Stimulated activated naive CD8-positive, alpha-beta T cell treated with anti-CD3 and anti-CD28 coated beads, Interleukin-15, amount 100 ng/mL, for 72 hours (primary cell): ENCODE measurements at regions not wholly inside any gene's neighbourhood (a gene's known extent, or its start where the extent isn't known, plus 50 kb on each side); places are given as distances from the start of the nearest gene placed in this dataset.
"Not testable (repeated sequence)": the region's sequence is repeated elsewhere in the genome, so short reads cannot be mapped to it uniquely, and the experiment has no call there.

Experiments used
- ATAC-seq: fragments of 150-1000 bp; cut with Tn5 transposase; 2 replicates; pipeline ENCODE4 v1.10.0; 2021; ENCODE audit warnings: mild to moderate bottlenecking, moderate library complexity
- DNase-seq, 2 donors: peaks; one replicate each; pipeline ENCODE4 v3.0.0; 2021 to 2022
- H3K27ac Mint-ChIP-seq, 2 donors: one replicate each; pipeline ENCODE4 v1.8.0; 2022; ENCODE audit warnings: mild to moderate bottlenecking in 2 of 2, mixed read lengths in 2 of 2, moderate library complexity in 2 of 2
- H3K27me3 Mint-ChIP-seq: one replicate; pipeline ENCODE4 v1.8.0; 2022; ENCODE audit warnings: mixed read lengths
- H3K4me1 Mint-ChIP-seq: one replicate; pipeline ENCODE4 v1.8.0; 2022; ENCODE audit warnings: mild to moderate bottlenecking, mixed read lengths
- H3K4me3 Mint-ChIP-seq, 2 donors: one replicate each; pipeline ENCODE4 v1.8.0; 2022; ENCODE audit warnings: mild to moderate bottlenecking in 2 of 2, mixed read lengths in 2 of 2, moderate library complexity in 1 of 2
- H3K9me3 Mint-ChIP-seq, 2 donors: one replicate each; pipeline ENCODE4 v1.8.0; 2022; ENCODE audit warnings: mixed read lengths in 2 of 2

- H3K9me3 Mint-ChIP-seq = no peaks in the 10 kb centered on the region
- no peak overlapping the region for H3K27ac Mint-ChIP-seq
- no peak overlapping the region for H3K4me3 Mint-ChIP-seq
- peaks cover 8% of the 10 kb centered on the region for H3K27me3 Mint-ChIP-seq
- no peak for ATAC-seq
- H3K4me1 Mint-ChIP-seq = no peaks in the 10 kb centered on the region
- no peak for DNase-seq
Observed at GRCh38 chr4:25981749-25982148, 67.7 kb downstream of the SMIM20 start.

GRCh38 chr4:25982962-25983361 lies 68.9 kb downstream of the SMIM20 start:
- Mint-ChIP-seq H3K9me3 (no peaks in the 10 kb centered on the region), H3K4me3 (no peak overlapping the region), H3K27me3 (peaks cover 8% of the 10 kb centered on the region), H3K27ac (no peak overlapping the region), H3K4me1 (peaks cover 3% of the 10 kb centered on the region)
- ATAC-seq (no peak), DNase-seq (no peak)

- ATAC-seq (no peak), DNase-seq (no peak)
- peaks cover 12% of the 10 kb centered on the region for H3K4me1 Mint-ChIP-seq
- no peak overlapping the region for H3K4me3 Mint-ChIP-seq
- no peaks in the 10 kb centered on the region for H3K9me3 Mint-ChIP-seq
- H3K27ac Mint-ChIP-seq = no peak overlapping the region
- peaks cover 8% of the 10 kb centered on the region for H3K27me3 Mint-ChIP-seq
Observed at GRCh38 chr4:25984266-25984665, 70.2 kb downstream of the SMIM20 start.

GRCh38 chr4:25984796-25985195 lies 70.8 kb downstream of the SMIM20 start:
- no peak overlapping the region for H3K4me3 Mint-ChIP-seq
- H3K9me3 Mint-ChIP-seq = no peaks in the 10 kb centered on the region
- peaks cover 8% of the 10 kb centered on the region for H3K27me3 Mint-ChIP-seq
- DNase-seq = no peak
- H3K27ac Mint-ChIP-seq = no peak overlapping the region
- H3K4me1 Mint-ChIP-seq = peaks cover 12% of the 10 kb centered on the region
- ATAC-seq = no peak

GRCh38 chr4:25986807-25987206 lies 72.8 kb downstream of the SMIM20 start:
- H3K4me1 Mint-ChIP-seq = peaks cover 12% of the 10 kb centered on the region
- no peak for ATAC-seq
- H3K27ac Mint-ChIP-seq = no peak overlapping the region
- no peak overlapping the region for H3K4me3 Mint-ChIP-seq
- DNase-seq = no peak
- peaks cover 8% of the 10 kb centered on the region for H3K27me3 Mint-ChIP-seq
- H3K9me3 Mint-ChIP-seq = no peaks in the 10 kb centered on the region

GRCh38 chr4:25991340-25991739 lies 77.3 kb downstream of the SMIM20 start:
- Mint-ChIP-seq H3K4me3 (no peak overlapping the region), H3K9me3 (no peaks in the 10 kb centered on the region), H3K4me1 (peaks cover 28% of the 10 kb centered on the region), H3K27me3 (no peaks in the 10 kb centered on the region), H3K27ac (no peak overlapping the region)
- ATAC-seq (no peak), DNase-seq (no peak)

GRCh38 chr4:25993395-25994185 lies 79.6 kb downstream of the SMIM20 start:
- H3K27me3 Mint-ChIP-seq = no peaks in the 10 kb centered on the region
- H3K27ac Mint-ChIP-seq = peak overlapping the region in 1 of 2 donors; percentile 45
- ATAC-seq = peak; percentile 58
- no peak overlapping the region for H3K4me3 Mint-ChIP-seq
- DNase-seq = peak in 1 of 2 donors; percentile 24
- H3K4me1 Mint-ChIP-seq = peaks cover 19% of the 10 kb centered on the region
- no peaks in the 10 kb centered on the region for H3K9me3 Mint-ChIP-seq

- not testable (repeated sequence) for H3K27me3 Mint-ChIP-seq, DNase-seq, ATAC-seq, H3K9me3 Mint-ChIP-seq, H3K4me3 Mint-ChIP-seq, H3K27ac Mint-ChIP-seq
- peaks cover 16% of the 10 kb centered on the region for H3K4me1 Mint-ChIP-seq
Observed at GRCh38 chr4:25994577-25994976, 80.6 kb downstream of the SMIM20 start.

- Mint-ChIP-seq H3K4me3 (no peak overlapping the region), H3K4me1 (no peaks in the 10 kb centered on the region), H3K9me3 (no peaks in the 10 kb centered on the region), H3K27ac (no peak overlapping the region), H3K27me3 (peaks cover 10% of the 10 kb centered on the region)
- DNase-seq (no peak), ATAC-seq (no peak)
Observed at GRCh38 chr4:26000274-26000950, 86.4 kb downstream of the SMIM20 start.

GRCh38 chr4:26001413-26001812 lies 87.4 kb downstream of the SMIM20 start:
- DNase-seq (no peak), ATAC-seq (no peak)
- H3K27ac Mint-ChIP-seq = no peak overlapping the region
- no peaks in the 10 kb centered on the region for H3K4me1 Mint-ChIP-seq
- H3K9me3 Mint-ChIP-seq = no peaks in the 10 kb centered on the region
- peaks cover 20% of the 10 kb centered on the region for H3K27me3 Mint-ChIP-seq
- H3K4me3 Mint-ChIP-seq = no peak overlapping the region

GRCh38 chr4:26001816-26002215 lies 87.8 kb downstream of the SMIM20 start:
- no peak overlapping the region for H3K4me3 Mint-ChIP-seq
- peaks cover 20% of the 10 kb centered on the region for H3K27me3 Mint-ChIP-seq
- H3K4me1 Mint-ChIP-seq = no peaks in the 10 kb centered on the region
- H3K9me3 Mint-ChIP-seq = no peaks in the 10 kb centered on the region
- ATAC-seq (no peak), DNase-seq (no peak)
- no peak overlapping the region for H3K27ac Mint-ChIP-seq

GRCh38 chr4:26003056-26003455 lies 89.0 kb downstream of the SMIM20 start:
- no peak overlapping the region for H3K27ac Mint-ChIP-seq
- H3K4me1 Mint-ChIP-seq = no peaks in the 10 kb centered on the region
- no peak for ATAC-seq
- DNase-seq = no peak
- peaks cover 20% of the 10 kb centered on the region for H3K27me3 Mint-ChIP-seq
- no peak overlapping the region for H3K4me3 Mint-ChIP-seq
- no peaks in the 10 kb centered on the region for H3K9me3 Mint-ChIP-seq

- Mint-ChIP-seq H3K27ac (no peak overlapping the region), H3K4me3 (no peak overlapping the region), H3K4me1 (no peaks in the 10 kb centered on the region), H3K27me3 (peaks cover 20% of the 10 kb centered on the region), H3K9me3 (peaks cover 0 to 5% of the 10 kb centered on the region in 2 donors)
- no peak for ATAC-seq
- no peak for DNase-seq
Observed at GRCh38 chr4:26004290-26004689, 90.3 kb downstream of the SMIM20 start.

- no peaks in the 10 kb centered on the region for H3K4me1 Mint-ChIP-seq
- H3K9me3 Mint-ChIP-seq = peaks cover 0 to 5% of the 10 kb centered on the region in 2 donors
- H3K27me3 Mint-ChIP-seq = peaks cover 19% of the 10 kb centered on the region
- H3K27ac Mint-ChIP-seq = no peak overlapping the region
- ATAC-seq (no peak), DNase-seq (no peak)
- H3K4me3 Mint-ChIP-seq = no peak overlapping the region
Observed at GRCh38 chr4:26005764-26006163, 91.7 kb downstream of the SMIM20 start.

GRCh38 chr4:26008737-26009136 lies 94.7 kb downstream of the SMIM20 start:
- DNase-seq (no peak), ATAC-seq (no peak)
- Mint-ChIP-seq H3K27ac (no peak overlapping the region), H3K4me1 (no peaks in the 10 kb centered on the region), H3K27me3 (peaks cover 43% of the 10 kb centered on the region), H3K9me3 (peaks cover 0 to 9% of the 10 kb centered on the region in 2 donors), H3K4me3 (no peak overlapping the region)

- ATAC-seq (no peak), DNase-seq (no peak)
- H3K27me3 Mint-ChIP-seq = peaks cover 51% of the 10 kb centered on the region
- no peak overlapping the region for H3K4me3 Mint-ChIP-seq
- H3K4me1 Mint-ChIP-seq = no peaks in the 10 kb centered on the region
- H3K27ac Mint-ChIP-seq = no peak overlapping the region
- peaks cover 0 to 9% of the 10 kb centered on the region in 2 donors for H3K9me3 Mint-ChIP-seq
Observed at GRCh38 chr4:26009502-26009901, 95.5 kb downstream of the SMIM20 start.
